ENCODE measurements at regions not wholly inside any gene's neighbourhood (a gene's known extent, or its start where the extent isn't known, plus 50 kb on each side); places are given as distances from the start of the nearest gene placed in this dataset.

DNA sequence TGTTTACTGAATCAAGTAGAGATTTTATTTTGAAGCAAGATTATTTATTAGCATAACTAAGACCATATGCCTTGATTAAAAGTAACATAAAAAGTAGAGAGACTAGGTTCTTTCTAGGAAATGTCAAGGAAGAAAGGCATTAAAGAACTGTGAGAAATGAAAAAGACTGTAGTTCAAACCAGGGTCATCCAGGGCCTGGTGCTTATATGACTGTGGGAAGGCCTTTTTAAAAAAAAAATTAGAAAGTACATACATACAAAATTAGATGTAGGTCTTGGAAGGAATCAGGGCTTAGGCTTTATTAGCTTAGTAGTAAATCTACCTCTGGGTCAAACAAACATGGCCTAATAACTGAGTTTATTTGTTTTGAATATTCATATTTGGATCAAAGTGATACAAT, 173.9 kb upstream of the TBL1XR1 start:
- Mint-ChIP-seq H3K9me3 (peaks cover 6% of the 10 kb centered on the region), H3K4me1 (no peaks in the 10 kb centered on the region), H3K27ac (no peak overlapping the region), H3K36me3 (peaks cover 3% of the 10 kb centered on the region), H3K27me3 (ENCODE audit: low read depth) (no peaks in the 10 kb centered on the region), H3K4me3 (no peak overlapping the region)
- ATAC-seq = no peak
- ChIA-PET CTCF (no interaction called here), POLR2A (no interaction called here)
- TF ChIP-seq ESRRA (CRISPR knock-in tag; IDR thresholded peaks at IDR 0.05; ENCODE audit: borderline replicate concordance) (no peak), GTF2I (CRISPR knock-in tag; conservative IDR thresholded peaks at IDR 0.05) (no peak), CBFB (CRISPR knock-in tag; IDR thresholded peaks at IDR 0.05; ENCODE audit: low read depth) (no peak), EMX1 (CRISPR knock-in tag; IDR thresholded peaks at IDR 0.05) (no peak), TP53 (CRISPR knock-in tag; IDR thresholded peaks at IDR 0.05) (no peak), NFYB (CRISPR knock-in tag; conservative IDR thresholded peaks at IDR 0.05; ENCODE audit: low read depth) (no peak), TEAD1 (CRISPR knock-in tag; IDR thresholded peaks at IDR 0.05) (no peak), ZNF671 (CRISPR knock-in tag; IDR thresholded peaks at IDR 0.05) (no peak), PRRX2 (CRISPR knock-in tag; IDR thresholded peaks at IDR 0.05) (no peak), ZNF416 (CRISPR knock-in tag; IDR thresholded peaks at IDR 0.05) (no peak), ZNF138 (CRISPR knock-in tag; conservative IDR thresholded peaks at IDR 0.05) (no peak), ZNF232 (CRISPR knock-in tag; IDR thresholded peaks at IDR 0.05) (no peak)
- TF ChIP-seq, protein P1, sequence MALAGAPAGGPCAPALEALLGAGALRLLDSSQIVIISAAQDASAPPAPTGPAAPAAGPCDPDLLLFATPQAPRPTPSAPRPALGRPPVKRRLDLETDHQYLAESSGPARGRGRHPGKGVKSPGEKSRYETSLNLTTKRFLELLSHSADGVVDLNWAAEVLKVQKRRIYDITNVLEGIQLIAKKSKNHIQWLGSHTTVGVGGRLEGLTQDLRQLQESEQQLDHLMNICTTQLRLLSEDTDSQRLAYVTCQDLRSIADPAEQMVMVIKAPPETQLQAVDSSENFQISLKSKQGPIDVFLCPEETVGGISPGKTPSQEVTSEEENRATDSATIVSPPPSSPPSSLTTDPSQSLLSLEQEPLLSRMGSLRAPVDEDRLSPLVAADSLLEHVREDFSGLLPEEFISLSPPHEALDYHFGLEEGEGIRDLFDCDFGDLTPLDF (CRISPR knock-in tag; IDR thresholded peaks at IDR 0.05) = no peak
- TF ChIP-seq, protein P2, sequence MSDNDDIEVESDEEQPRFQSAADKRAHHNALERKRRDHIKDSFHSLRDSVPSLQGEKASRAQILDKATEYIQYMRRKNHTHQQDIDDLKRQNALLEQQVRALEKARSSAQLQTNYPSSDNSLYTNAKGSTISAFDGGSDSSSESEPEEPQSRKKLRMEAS (CRISPR knock-in tag; IDR thresholded peaks at IDR 0.05) = no peak
- no peak for DNase-seq (ENCODE audit: low spot score)

DNA sequence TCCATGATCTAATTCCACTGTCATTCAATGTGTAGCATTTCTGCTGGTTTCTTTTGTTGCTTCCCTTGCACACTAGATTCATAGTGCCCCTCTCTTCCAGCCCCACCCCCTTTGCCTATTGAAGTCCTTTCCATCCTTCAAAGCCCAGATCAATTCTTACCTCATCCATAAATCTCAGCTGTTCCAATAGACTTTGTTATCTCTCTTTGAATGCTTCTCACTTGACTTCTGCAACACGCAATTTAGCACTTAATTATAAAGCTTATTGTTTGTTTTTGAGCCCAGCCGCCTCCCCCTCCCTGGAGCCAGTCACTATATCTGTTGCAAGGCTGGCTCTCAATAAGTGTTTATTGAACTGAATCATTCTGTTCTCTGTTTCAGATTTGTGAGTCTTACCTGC, 174.6 kb upstream of the TBL1XR1 start:
- H3K27ac Mint-ChIP-seq = no peak overlapping the region
- H3K4me3 Mint-ChIP-seq = no peak overlapping the region
- ChIA-PET CTCF (no interaction called here), POLR2A (no interaction called here)
- H3K27me3 Mint-ChIP-seq (ENCODE audit: low read depth) = no peaks in the 10 kb centered on the region
- H3K9me3 Mint-ChIP-seq = peaks cover 6% of the 10 kb centered on the region
- H3K36me3 Mint-ChIP-seq = peaks cover 3% of the 10 kb centered on the region
- no peak for DNase-seq (ENCODE audit: low spot score)
- no peak for ATAC-seq
- no peak for TF ChIP-seq TEAD4 (CRISPR knock-in tag; IDR thresholded peaks at IDR 0.05)
- TF ChIP-seq, protein P3, sequence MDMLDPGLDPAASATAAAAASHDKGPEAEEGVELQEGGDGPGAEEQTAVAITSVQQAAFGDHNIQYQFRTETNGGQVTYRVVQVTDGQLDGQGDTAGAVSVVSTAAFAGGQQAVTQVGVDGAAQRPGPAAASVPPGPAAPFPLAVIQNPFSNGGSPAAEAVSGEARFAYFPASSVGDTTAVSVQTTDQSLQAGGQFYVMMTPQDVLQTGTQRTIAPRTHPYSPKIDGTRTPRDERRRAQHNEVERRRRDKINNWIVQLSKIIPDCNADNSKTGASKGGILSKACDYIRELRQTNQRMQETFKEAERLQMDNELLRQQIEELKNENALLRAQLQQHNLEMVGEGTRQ (CRISPR knock-in tag; IDR thresholded peaks at IDR 0.05) = no peak
- no peak for TF ChIP-seq OVOL2 (CRISPR knock-in tag; IDR thresholded peaks at IDR 0.05; ENCODE audit: borderline replicate concordance)
- no peak for TF ChIP-seq MYBL2 (CRISPR knock-in tag; IDR thresholded peaks at IDR 0.05)
- TF ChIP-seq, protein P4, sequence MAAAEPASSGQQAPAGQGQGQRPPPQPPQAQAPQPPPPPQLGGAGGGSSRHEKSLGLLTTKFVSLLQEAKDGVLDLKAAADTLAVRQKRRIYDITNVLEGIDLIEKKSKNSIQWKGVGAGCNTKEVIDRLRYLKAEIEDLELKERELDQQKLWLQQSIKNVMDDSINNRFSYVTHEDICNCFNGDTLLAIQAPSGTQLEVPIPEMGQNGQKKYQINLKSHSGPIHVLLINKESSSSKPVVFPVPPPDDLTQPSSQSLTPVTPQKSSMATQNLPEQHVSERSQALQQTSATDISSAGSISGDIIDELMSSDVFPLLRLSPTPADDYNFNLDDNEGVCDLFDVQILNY (CRISPR knock-in tag; IDR thresholded peaks at IDR 0.05) = no peak
- no peak for TF ChIP-seq EMX1 (CRISPR knock-in tag; IDR thresholded peaks at IDR 0.05)
- TF ChIP-seq ZNF416 (CRISPR knock-in tag; IDR thresholded peaks at IDR 0.05) = no peak
- no peak for TF ChIP-seq ZNF423 (CRISPR knock-in tag; IDR thresholded peaks at IDR 0.05)
- no peaks in the 10 kb centered on the region for H3K4me1 Mint-ChIP-seq

DNA sequence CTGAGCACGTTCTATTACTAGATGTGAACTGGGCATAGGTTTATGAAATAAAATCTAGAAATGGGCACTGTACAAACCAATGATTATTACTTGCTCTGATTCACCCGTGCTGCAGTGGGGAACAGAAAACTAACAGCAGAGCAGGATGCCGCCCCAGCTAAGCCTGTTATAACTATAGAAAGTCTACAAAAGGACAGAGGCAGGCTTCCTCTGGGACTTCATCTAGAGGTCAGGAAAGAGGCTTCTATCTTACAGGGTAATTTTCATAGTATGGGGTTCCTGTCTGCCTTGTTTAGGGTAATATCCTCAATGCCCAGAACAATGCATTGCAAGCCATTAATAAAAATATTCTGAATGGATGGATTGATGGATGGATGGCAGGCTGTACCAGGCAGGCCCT, 177.0 kb upstream of the TBL1XR1 start:
- Mint-ChIP-seq H3K4me1 (no peaks in the 10 kb centered on the region), H3K9me3 (peaks cover 6% of the 10 kb centered on the region), H3K27ac (no peak overlapping the region), H3K36me3 (peaks cover 3% of the 10 kb centered on the region), H3K4me3 (no peak overlapping the region), H3K27me3 (ENCODE audit: low read depth) (no peaks in the 10 kb centered on the region)
- ChIA-PET POLR2A (no interaction called here), CTCF (no interaction called here)
- TF ChIP-seq ZNF396 (CRISPR knock-in tag; IDR thresholded peaks at IDR 0.05; ENCODE audit: borderline replicate concordance) (no peak), SP1 (CRISPR knock-in tag; conservative IDR thresholded peaks at IDR 0.05) (no peak), GTF2I (CRISPR knock-in tag; conservative IDR thresholded peaks at IDR 0.05) (no peak), FOXP1 (CRISPR knock-in tag; IDR thresholded peaks at IDR 0.05; ENCODE audit: borderline replicate concordance) (no peak), TEAD1 (CRISPR knock-in tag; IDR thresholded peaks at IDR 0.05) (no peak), ZNF121 (CRISPR knock-in tag; IDR thresholded peaks at IDR 0.05) (no peak)
- TF ChIP-seq, protein P5, sequence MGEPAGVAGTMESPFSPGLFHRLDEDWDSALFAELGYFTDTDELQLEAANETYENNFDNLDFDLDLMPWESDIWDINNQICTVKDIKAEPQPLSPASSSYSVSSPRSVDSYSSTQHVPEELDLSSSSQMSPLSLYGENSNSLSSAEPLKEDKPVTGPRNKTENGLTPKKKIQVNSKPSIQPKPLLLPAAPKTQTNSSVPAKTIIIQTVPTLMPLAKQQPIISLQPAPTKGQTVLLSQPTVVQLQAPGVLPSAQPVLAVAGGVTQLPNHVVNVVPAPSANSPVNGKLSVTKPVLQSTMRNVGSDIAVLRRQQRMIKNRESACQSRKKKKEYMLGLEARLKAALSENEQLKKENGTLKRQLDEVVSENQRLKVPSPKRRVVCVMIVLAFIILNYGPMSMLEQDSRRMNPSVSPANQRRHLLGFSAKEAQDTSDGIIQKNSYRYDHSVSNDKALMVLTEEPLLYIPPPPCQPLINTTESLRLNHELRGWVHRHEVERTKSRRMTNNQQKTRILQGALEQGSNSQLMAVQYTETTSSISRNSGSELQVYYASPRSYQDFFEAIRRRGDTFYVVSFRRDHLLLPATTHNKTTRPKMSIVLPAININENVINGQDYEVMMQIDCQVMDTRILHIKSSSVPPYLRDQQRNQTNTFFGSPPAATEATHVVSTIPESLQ (CRISPR knock-in tag; IDR thresholded peaks at IDR 0.05) = no peak
- no peak for DNase-seq (ENCODE audit: low spot score)
- ATAC-seq = no peak
